ENCODE measurements at regions not wholly inside any gene's neighbourhood (a gene's known extent, or its start where the extent isn't known, plus 50 kb on each side); places are given as distances from the start of the nearest gene placed in this dataset.
A peak's percentile ranks its signal among the peaks of the same experiment; 100 is the strongest.

GRCh38 chr15:87602371-87602770 is 654.2 kb downstream of the NTRK3 start:
- H4K20me1 ChIP-seq (ENCODE audit: insufficient read depth, low read length), result no peaks in the 10 kb centered on the region
- DNase-seq (ENCODE audit: insufficient read length, low spot score, missing footprints), result no peak
- no peak overlapping the region for H3K4me3 ChIP-seq (ENCODE audit: insufficient read depth, low read length)
- no peaks in the 10 kb centered on the region for H3K9me3 ChIP-seq (ENCODE audit: low read depth, low read length)
- no peaks in the 10 kb centered on the region for H3K27me3 ChIP-seq (ENCODE audit: insufficient read depth, low read length)
- no peak for TF ChIP-seq CTCF (IDR thresholded peaks at IDR 0.05; ENCODE audit: extremely low read depth, low read depth, low read length)
- H3K36me3 ChIP-seq (ENCODE audit: insufficient read depth, low read length), result no peaks in the 10 kb centered on the region
- H3K79me2 ChIP-seq (ENCODE audit: insufficient read depth, low read length), result no peaks in the 10 kb centered on the region
- H3K27ac ChIP-seq (ENCODE audit: low read depth, low read length), result no peak overlapping the region
- H3K4me1 ChIP-seq (ENCODE audit: insufficient read depth, low read length), result no peaks in the 10 kb centered on the region
- no peak overlapping the region for H3K4me2 ChIP-seq (ENCODE audit: insufficient read depth, low read length)
- H2AFZ ChIP-seq (ENCODE audit: low read length), result no peak overlapping the region

DNA sequence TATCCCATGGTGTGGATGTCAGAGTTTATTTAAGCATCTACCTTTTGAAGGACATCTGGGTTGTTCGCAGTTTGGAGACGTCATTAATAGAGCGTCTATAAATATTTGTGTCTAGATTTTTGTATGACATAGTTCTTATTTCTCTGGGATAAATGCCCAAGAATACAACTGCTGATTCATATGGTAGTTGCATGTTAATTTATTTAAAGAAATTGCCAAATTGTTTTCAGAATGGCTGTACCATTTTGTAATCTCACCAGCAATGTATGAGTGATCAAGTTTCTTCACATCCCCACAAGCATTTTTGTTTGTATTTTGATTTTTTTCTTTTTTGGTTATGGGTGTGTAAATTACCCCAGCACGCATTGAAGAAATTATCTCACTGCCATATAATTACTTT is 656.9 kb downstream of the NTRK3 start:
- Histone ChIP-seq H4K20me1 (ENCODE audit: insufficient read depth, low read length) (no peaks in the 10 kb centered on the region), H2AFZ (ENCODE audit: low read length) (no peak overlapping the region), H3K4me1 (ENCODE audit: insufficient read depth, low read length) (no peaks in the 10 kb centered on the region), H3K4me2 (ENCODE audit: insufficient read depth, low read length) (no peak overlapping the region), H3K9me3 (ENCODE audit: low read depth, low read length) (no peaks in the 10 kb centered on the region), H3K36me3 (ENCODE audit: insufficient read depth, low read length) (no peaks in the 10 kb centered on the region), H3K79me2 (ENCODE audit: insufficient read depth, low read length) (no peaks in the 10 kb centered on the region), H3K27me3 (ENCODE audit: insufficient read depth, low read length) (no peaks in the 10 kb centered on the region), H3K27ac (ENCODE audit: low read depth, low read length) (no peak overlapping the region), H3K4me3 (ENCODE audit: insufficient read depth, low read length) (no peak overlapping the region)
- TF ChIP-seq CTCF (IDR thresholded peaks at IDR 0.05; ENCODE audit: extremely low read depth, low read depth, low read length), result no peak
- no peak for DNase-seq (ENCODE audit: insufficient read length, low spot score, missing footprints)

DNA sequence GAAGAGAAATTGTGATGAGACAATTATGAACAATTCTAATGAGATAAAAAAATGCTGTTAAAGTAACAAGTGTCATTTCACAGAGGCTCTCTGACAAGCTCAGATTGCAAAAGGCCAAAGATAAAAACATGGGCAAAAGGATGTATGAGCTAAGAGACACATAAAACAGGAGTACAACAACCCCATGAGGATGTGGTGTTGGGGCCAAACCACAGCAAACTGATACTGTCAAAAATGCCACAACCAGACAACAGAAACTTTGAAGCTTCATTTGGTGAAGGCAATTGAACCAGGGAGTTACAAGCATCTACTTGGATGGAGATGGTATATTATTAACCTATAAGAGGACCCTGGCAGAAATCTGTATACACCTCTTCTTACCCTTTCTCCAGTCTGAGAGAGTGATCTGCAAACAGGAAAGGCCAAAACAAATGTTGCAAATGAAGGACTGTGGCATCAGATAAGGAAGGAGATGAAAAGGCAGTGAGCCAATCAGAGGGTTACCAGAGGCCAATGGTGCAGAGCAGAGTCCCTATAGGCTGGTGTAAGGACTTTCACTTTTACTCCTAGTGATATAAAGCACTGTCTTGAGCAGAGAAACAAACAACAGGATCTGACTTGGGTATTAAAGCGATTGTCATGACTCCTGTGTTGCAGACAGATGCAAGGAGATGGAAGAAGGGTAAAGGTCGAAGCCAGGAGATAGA is 659.0 kb downstream of the NTRK3 start:
- DNase-seq (ENCODE audit: insufficient read length, low spot score, missing footprints), result no peak
- Histone ChIP-seq H2AFZ (ENCODE audit: low read length) (peak overlapping the region; percentile 76), H4K20me1 (ENCODE audit: insufficient read depth, low read length) (no peaks in the 10 kb centered on the region), H3K4me3 (ENCODE audit: insufficient read depth, low read length) (no peak overlapping the region), H3K9me3 (ENCODE audit: low read depth, low read length) (no peaks in the 10 kb centered on the region), H3K4me1 (ENCODE audit: insufficient read depth, low read length) (no peaks in the 10 kb centered on the region), H3K36me3 (ENCODE audit: insufficient read depth, low read length) (no peaks in the 10 kb centered on the region), H3K27me3 (ENCODE audit: insufficient read depth, low read length) (no peaks in the 10 kb centered on the region), H3K4me2 (ENCODE audit: insufficient read depth, low read length) (no peak overlapping the region), H3K27ac (ENCODE audit: low read depth, low read length) (no peak overlapping the region), H3K79me2 (ENCODE audit: insufficient read depth, low read length) (no peaks in the 10 kb centered on the region)
- no peak for TF ChIP-seq CTCF (IDR thresholded peaks at IDR 0.05; ENCODE audit: extremely low read depth, low read depth, low read length)

DNA sequence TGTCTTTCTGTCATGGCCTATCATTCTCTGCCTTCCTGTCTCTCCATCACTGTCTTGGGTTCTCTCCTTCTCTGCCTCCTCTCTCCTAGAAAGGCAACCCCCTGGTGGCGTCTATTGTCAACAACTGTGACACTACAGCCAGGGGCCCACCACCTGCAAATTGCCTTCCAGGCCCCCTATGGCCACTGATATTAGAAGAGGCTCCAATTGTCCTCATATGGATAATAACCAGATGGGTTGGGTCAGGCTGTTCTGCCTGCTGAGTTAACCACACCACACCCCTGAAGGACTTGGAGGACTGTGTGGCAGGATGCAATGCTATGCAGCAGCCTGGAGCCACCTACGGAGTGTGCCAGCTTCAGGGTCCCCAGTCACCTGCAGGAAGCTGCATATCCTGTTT is 665.0 kb downstream of the NTRK3 start:
- TF ChIP-seq CTCF (IDR thresholded peaks at IDR 0.05; ENCODE audit: extremely low read depth, low read depth, low read length), result no peak
- no peaks in the 10 kb centered on the region for H3K4me1 ChIP-seq (ENCODE audit: insufficient read depth, low read length)
- H3K27me3 ChIP-seq (ENCODE audit: insufficient read depth, low read length), result no peaks in the 10 kb centered on the region
- no peak overlapping the region for H2AFZ ChIP-seq (ENCODE audit: low read length)
- H3K4me2 ChIP-seq (ENCODE audit: insufficient read depth, low read length), result no peak overlapping the region
- no peaks in the 10 kb centered on the region for H4K20me1 ChIP-seq (ENCODE audit: insufficient read depth, low read length)
- H3K79me2 ChIP-seq (ENCODE audit: insufficient read depth, low read length), result no peaks in the 10 kb centered on the region
- no peaks in the 10 kb centered on the region for H3K36me3 ChIP-seq (ENCODE audit: insufficient read depth, low read length)
- H3K9me3 ChIP-seq (ENCODE audit: low read depth, low read length), result no peaks in the 10 kb centered on the region
- no peak overlapping the region for H3K27ac ChIP-seq (ENCODE audit: low read depth, low read length)
- no peak for DNase-seq (ENCODE audit: insufficient read length, low spot score, missing footprints)
- no peak overlapping the region for H3K4me3 ChIP-seq (ENCODE audit: insufficient read depth, low read length)

Measured in osteoblast (primary cell).